CD4-positive, CD25-positive, alpha-beta regulatory T cell (primary cell): ENCODE measurements at regions not wholly inside any gene's neighbourhood (a gene's known extent, or its start where the extent isn't known, plus 50 kb on each side); places are given as distances from the start of the nearest gene placed in this dataset.

ENCODE experiments used
- ATAC-seq, 2 donors: fragments of 150-1000 bp; cut with Tn5 transposase; one replicate each; pipeline ENCODE4 v1.10.0; 2021; ENCODE audit warnings: low read depth in 2 of 2, moderate number of reproducible peaks in 2 of 2, moderate library complexity in 1 of 2
- DNase-seq, 3 donors: peaks; one replicate each; pipeline versions ENCODE4 v3.0.0 to v3.0.0-alpha.2; 2012 to 2022; ENCODE audit warnings: mixed read lengths in 1 of 3
- H3K27ac ChIP-seq: one replicate; pipeline ENCODE4 v1.7.0; 2013; ENCODE audit warnings: mild to moderate bottlenecking, low read length; ENCODE audit not compliant: insufficient read depth, poor library complexity, severe bottlenecking
- H3K27me3 ChIP-seq: one replicate; pipeline ENCODE4 v1.7.0; 2013; ENCODE audit warnings: low read length; ENCODE audit not compliant: control insufficient read depth, insufficient read depth
- H3K36me3 ChIP-seq: one replicate; pipeline ENCODE4 v1.7.0; 2013; ENCODE audit warnings: mild to moderate bottlenecking, low read length, moderate library complexity; ENCODE audit not compliant: control insufficient read depth, insufficient read depth
- H3K4me1 ChIP-seq: 2 replicates; pipeline ENCODE4 v1.7.0; 2013; ENCODE audit warnings: mild to moderate bottlenecking, low read length; ENCODE audit not compliant: insufficient read depth, control insufficient read depth, poor library complexity, severe bottlenecking
- H3K4me3 ChIP-seq: one replicate; pipeline ENCODE4 v1.7.0; 2013; ENCODE audit warnings: low read depth, mild to moderate bottlenecking, low read length, moderate library complexity
- H3K9me3 ChIP-seq, 2 experiments: 1 replicate in 1 of 2; 2 replicates in 1 of 2; pipeline ENCODE4 v1.7.0; 2013; ENCODE audit warnings: low read length in 2 of 2, mild to moderate bottlenecking in 1 of 2, moderate library complexity in 1 of 2; ENCODE audit not compliant: control insufficient read depth in 2 of 2
- H3K27ac Mint-ChIP-seq, 3 donors: one replicate each; pipeline ENCODE4 v1.8.0; 2020 to 2022; ENCODE audit warnings: mild to moderate bottlenecking in 3 of 3, mixed read lengths in 3 of 3, moderate library complexity in 2 of 3
- H3K27me3 Mint-ChIP-seq: one replicate; pipeline ENCODE4 v1.8.0; 2022; ENCODE audit warnings: mild to moderate bottlenecking, mixed read lengths
- H3K36me3 Mint-ChIP-seq: one replicate; pipeline ENCODE4 v1.8.0; 2020; ENCODE audit warnings: mixed read lengths
- H3K4me1 Mint-ChIP-seq, 4 donors: one replicate each; pipeline ENCODE4 v1.8.0; 2020 to 2022; ENCODE audit warnings: mixed read lengths in 4 of 4, mild to moderate bottlenecking in 1 of 4
- H3K4me3 Mint-ChIP-seq, 4 donors: one replicate each; pipeline ENCODE4 v1.8.0; 2020 to 2022; ENCODE audit warnings: mild to moderate bottlenecking in 4 of 4, mixed read lengths in 4 of 4, moderate library complexity in 3 of 4
- H3K9me3 Mint-ChIP-seq, 7 donors: one replicate each; pipeline ENCODE4 v1.8.0; 2020 to 2022; ENCODE audit warnings: mixed read lengths in 7 of 7, mild to moderate bottlenecking in 3 of 7, moderate library complexity in 2 of 7

DNA sequence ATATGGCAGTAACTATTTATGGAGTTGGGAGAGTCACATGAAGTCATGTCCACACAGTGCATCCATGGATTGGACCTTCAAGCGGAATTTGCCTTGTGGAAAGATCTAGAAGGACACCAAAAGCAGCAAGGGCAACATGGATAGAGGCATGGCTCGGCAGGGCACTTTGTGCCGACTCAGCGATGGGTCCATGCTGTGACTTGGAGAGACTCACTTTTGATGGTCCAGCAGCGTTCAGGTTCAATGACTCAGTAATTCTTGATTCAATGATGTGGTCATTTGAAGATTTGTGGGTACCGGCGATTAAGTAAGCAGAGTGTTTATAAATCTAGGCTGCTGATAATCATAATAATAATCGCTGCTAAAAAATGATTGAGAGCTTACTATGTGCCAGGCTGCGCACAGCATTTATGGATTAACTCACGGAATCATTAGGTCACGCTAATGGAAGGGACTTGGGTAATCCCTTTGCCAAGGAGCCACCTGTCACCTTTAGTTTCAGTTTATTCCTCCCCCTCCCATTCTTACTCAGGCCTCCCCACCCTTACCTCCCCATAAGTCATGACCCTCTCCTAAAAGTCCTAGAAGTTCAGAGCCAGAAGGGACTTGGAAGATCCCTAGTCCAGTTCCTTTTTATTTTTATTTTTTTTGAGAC is 127.5 kb upstream of the CRHR1 start:
- Mint-ChIP-seq H3K9me3 (no peaks in the 10 kb centered on the region), H3K4me1 (no peaks in the 10 kb centered on the region), H3K27ac (no peak overlapping the region), H3K36me3 (no peaks in the 10 kb centered on the region), H3K4me3 (no peak overlapping the region), H3K27me3 (peaks cover 8% of the 10 kb centered on the region)
- H3K9me3 ChIP-seq = no peaks in the 10 kb centered on the region
- H3K27me3 ChIP-seq = no peaks in the 10 kb centered on the region
- ATAC-seq (no peak), DNase-seq (no peak)
- H3K4me1 ChIP-seq = no peaks in the 10 kb centered on the region
- H3K36me3 ChIP-seq = no peaks in the 10 kb centered on the region
- no peak overlapping the region for H3K4me3 ChIP-seq
- H3K27ac ChIP-seq = no peak overlapping the region

DNA sequence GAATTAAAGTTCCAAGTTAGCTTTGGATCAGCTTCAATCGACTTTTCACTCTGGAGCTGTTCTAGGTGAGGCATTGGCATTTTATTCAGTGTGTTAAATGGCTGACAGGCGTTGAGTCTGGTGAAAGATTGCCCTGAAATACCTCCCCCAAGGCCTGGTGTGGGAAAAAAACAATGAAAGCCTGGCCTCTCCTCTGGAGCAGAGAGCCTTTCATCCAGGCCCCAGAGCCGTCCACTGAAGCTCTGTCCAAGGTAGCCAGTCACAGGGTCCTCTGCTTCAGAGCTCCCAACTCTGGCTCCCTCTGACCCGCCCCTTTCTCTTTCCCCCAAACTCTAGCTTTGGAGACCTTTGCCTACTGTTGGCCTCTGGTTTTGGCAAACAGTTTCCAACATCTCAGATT is 123.6 kb upstream of the CRHR1 start:
- H3K27me3 Mint-ChIP-seq = peaks cover 25% of the 10 kb centered on the region
- Histone ChIP-seq H3K4me3 (no peak overlapping the region), H3K27ac (no peak overlapping the region), H3K27me3 (peaks cover 7% of the 10 kb centered on the region), H3K36me3 (no peaks in the 10 kb centered on the region), H3K9me3 (peaks cover 3 to 5% of the 10 kb centered on the region in 2 experiments), H3K4me1 (no peaks in the 10 kb centered on the region)
- H3K4me1 Mint-ChIP-seq = peaks cover 0 to 2% (median 0%) of the 10 kb centered on the region in 4 donors
- H3K36me3 Mint-ChIP-seq = no peaks in the 10 kb centered on the region
- DNase-seq (no peak), ATAC-seq (no peak)
- no peak overlapping the region for H3K27ac Mint-ChIP-seq
- H3K9me3 Mint-ChIP-seq = peaks cover 0 to 5% (median 2%) of the 10 kb centered on the region in 7 donors
- no peak overlapping the region for H3K4me3 Mint-ChIP-seq

GRCh38 chr17:45662432-45662831 is 121.7 kb upstream of the CRHR1 start:
- H3K36me3 Mint-ChIP-seq = no peaks in the 10 kb centered on the region
- peaks cover 3 to 5% of the 10 kb centered on the region in 2 experiments for H3K9me3 ChIP-seq
- ATAC-seq (no peak), DNase-seq (no peak)
- H3K4me3 ChIP-seq = no peak overlapping the region
- peaks cover 0 to 2% (median 0%) of the 10 kb centered on the region in 4 donors for H3K4me1 Mint-ChIP-seq
- peaks cover 7% of the 10 kb centered on the region for H3K27me3 ChIP-seq
- H3K4me3 Mint-ChIP-seq = no peak overlapping the region
- H3K27me3 Mint-ChIP-seq = peaks cover 28% of the 10 kb centered on the region
- H3K36me3 ChIP-seq = no peaks in the 10 kb centered on the region
- H3K27ac Mint-ChIP-seq = no peak overlapping the region
- no peaks in the 10 kb centered on the region for H3K4me1 ChIP-seq
- no peak overlapping the region for H3K27ac ChIP-seq
- peaks cover 0 to 5% (median 2%) of the 10 kb centered on the region in 7 donors for H3K9me3 Mint-ChIP-seq

DNA sequence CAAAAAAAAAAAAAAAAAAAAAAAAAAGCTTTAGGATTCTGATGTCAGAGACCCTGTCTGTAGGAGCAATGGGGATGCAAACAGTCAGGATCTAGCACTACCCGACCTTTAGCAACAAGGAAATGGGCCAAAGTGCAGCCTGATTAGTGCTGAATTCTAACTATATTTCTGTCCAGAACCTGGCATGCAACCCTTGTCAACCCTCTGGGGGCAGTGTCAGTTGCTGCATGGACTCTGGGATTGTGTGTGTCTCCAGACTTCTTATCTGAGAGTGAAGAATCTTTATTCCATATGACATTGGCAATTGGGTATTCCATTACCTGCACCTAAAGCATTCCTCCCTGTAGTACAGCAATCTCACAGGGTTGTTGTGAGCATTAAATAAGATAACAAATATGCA is 120.3 kb upstream of the CRHR1 start:
- no peak overlapping the region for H3K4me3 ChIP-seq
- H3K4me1 ChIP-seq = no peaks in the 10 kb centered on the region
- Mint-ChIP-seq H3K4me1 (peaks cover 0 to 2% (median 0%) of the 10 kb centered on the region in 4 donors), H3K27me3 (peaks cover 34% of the 10 kb centered on the region), H3K4me3 (no peak overlapping the region), H3K36me3 (no peaks in the 10 kb centered on the region), H3K9me3 (peaks cover 0 to 5% (median 2%) of the 10 kb centered on the region in 7 donors), H3K27ac (no peak overlapping the region)
- H3K36me3 ChIP-seq = no peaks in the 10 kb centered on the region
- peaks cover 3 to 5% of the 10 kb centered on the region in 2 experiments for H3K9me3 ChIP-seq
- peaks cover 7% of the 10 kb centered on the region for H3K27me3 ChIP-seq
- ATAC-seq (no peak), DNase-seq (no peak)
- no peak overlapping the region for H3K27ac ChIP-seq

DNA sequence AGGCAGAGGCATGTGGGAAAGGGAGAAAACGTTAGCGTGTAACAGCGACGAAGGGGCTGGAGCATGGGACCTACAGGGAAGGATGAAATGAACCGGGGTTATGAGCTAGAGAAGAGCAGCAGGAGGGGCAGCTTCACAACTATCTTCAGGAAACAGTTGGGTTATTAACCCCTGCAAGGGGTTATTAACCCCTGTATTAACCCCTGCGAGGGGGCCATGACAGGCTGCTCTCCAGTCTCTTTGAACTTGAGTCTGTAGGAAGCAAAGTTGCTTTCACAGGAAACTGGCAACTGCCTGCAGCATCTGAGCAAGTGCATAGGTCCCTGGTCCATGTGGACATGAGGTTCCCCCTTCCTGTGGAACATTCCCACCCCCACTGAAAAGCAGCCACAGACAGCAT is 119.2 kb upstream of the CRHR1 start:
- H3K9me3 Mint-ChIP-seq = peaks cover 0 to 5% (median 2%) of the 10 kb centered on the region in 7 donors
- Histone ChIP-seq H3K27me3 (peaks cover 7% of the 10 kb centered on the region), H3K9me3 (peaks cover 3 to 5% of the 10 kb centered on the region in 2 experiments), H3K4me3 (no peak overlapping the region), H3K27ac (no peak overlapping the region), H3K36me3 (no peaks in the 10 kb centered on the region), H3K4me1 (no peaks in the 10 kb centered on the region)
- no peaks in the 10 kb centered on the region for H3K36me3 Mint-ChIP-seq
- peaks cover 0 to 2% (median 0%) of the 10 kb centered on the region in 4 donors for H3K4me1 Mint-ChIP-seq
- ATAC-seq (no peak), DNase-seq (no peak)
- no peak overlapping the region for H3K27ac Mint-ChIP-seq
- H3K4me3 Mint-ChIP-seq = no peak overlapping the region
- H3K27me3 Mint-ChIP-seq = peaks cover 34% of the 10 kb centered on the region

GRCh38 chr17:45666046-45666600 is 118.0 kb upstream of the CRHR1 start:
- H3K9me3 Mint-ChIP-seq = peaks cover 0 to 5% (median 2%) of the 10 kb centered on the region in 7 donors
- DNase-seq = no peak
- peaks cover 7% of the 10 kb centered on the region for H3K27me3 ChIP-seq
- ATAC-seq = no peak
- peaks cover 3 to 5% of the 10 kb centered on the region in 2 experiments for H3K9me3 ChIP-seq
- no peak overlapping the region for H3K4me3 ChIP-seq
- H3K4me1 Mint-ChIP-seq = peaks cover 0 to 2% (median 0%) of the 10 kb centered on the region in 4 donors
- H3K27ac Mint-ChIP-seq = no peak overlapping the region
- H3K36me3 ChIP-seq = no peaks in the 10 kb centered on the region
- H3K36me3 Mint-ChIP-seq = no peaks in the 10 kb centered on the region
- H3K27ac ChIP-seq = no peak overlapping the region
- H3K4me1 ChIP-seq = no peaks in the 10 kb centered on the region
- H3K4me3 Mint-ChIP-seq = no peak overlapping the region
- peaks cover 29% of the 10 kb centered on the region for H3K27me3 Mint-ChIP-seq

GRCh38 chr17:45666641-45667040 is 117.5 kb upstream of the CRHR1 start:
- no peak overlapping the region for H3K4me3 Mint-ChIP-seq
- H3K27ac Mint-ChIP-seq = no peak overlapping the region
- H3K27me3 Mint-ChIP-seq = peaks cover 26% of the 10 kb centered on the region
- peaks cover 3 to 5% of the 10 kb centered on the region in 2 experiments for H3K9me3 ChIP-seq
- peaks cover 0 to 2% (median 0%) of the 10 kb centered on the region in 4 donors for H3K4me1 Mint-ChIP-seq
- no peak for DNase-seq
- H3K4me3 ChIP-seq = no peak overlapping the region
- H3K4me1 ChIP-seq = no peaks in the 10 kb centered on the region
- no peaks in the 10 kb centered on the region for H3K36me3 ChIP-seq
- H3K27ac ChIP-seq = no peak overlapping the region
- peaks cover 7% of the 10 kb centered on the region for H3K27me3 ChIP-seq
- H3K9me3 Mint-ChIP-seq = peaks cover 0 to 5% (median 2%) of the 10 kb centered on the region in 7 donors
- no peaks in the 10 kb centered on the region for H3K36me3 Mint-ChIP-seq
- no peak for ATAC-seq
